ENCODE measurements at regions not wholly inside any gene's neighbourhood (a gene's known extent, or its start where the extent isn't known, plus 50 kb on each side); places are given as distances from the start of the nearest gene placed in this dataset.
A peak's percentile ranks its signal among the peaks of the same experiment; 100 is the strongest.

DNA sequence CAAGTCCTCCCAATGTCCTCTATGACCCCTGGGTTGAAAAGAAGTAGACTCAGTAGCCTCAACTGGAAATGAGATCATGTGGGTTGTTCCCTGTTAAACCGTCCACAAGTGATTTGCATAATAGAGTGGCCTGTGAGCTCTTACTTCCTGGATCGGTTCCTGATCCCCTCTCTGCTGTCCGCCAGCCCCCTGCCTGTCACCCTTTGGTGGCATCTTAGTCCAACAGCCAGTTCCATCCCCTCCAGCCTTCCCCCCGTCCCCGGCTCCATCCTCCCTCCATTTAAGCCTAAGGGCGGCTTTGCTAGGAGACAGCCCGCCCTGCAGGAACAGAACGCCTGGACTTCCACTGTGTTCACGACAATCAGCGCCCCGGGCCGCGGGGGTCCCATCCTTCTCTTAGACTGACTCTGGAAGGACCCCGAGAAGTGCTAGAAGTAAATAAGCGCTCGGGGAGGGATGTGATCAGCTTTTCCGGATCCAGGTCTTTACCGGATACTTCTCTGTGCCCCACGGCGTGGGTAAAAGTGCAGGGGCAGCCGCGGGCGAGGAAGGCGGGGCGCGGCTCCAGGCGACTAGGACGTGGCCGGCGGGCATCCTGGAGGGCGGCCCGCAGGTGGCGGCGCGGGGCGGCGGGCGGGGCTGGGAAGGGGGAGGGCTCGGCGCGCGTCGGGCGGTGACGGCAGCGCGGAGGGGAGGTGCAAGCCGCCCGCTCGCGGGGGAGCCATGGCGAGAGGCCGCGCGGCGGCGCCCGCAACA lies 51.2 kb upstream of the ULK4 start:
- Histone ChIP-seq H3K9ac (ENCODE audit: extremely low read depth, insufficient read length, low read length) (no peak overlapping the region), H2BK15ac (ENCODE audit: low read depth, low read length) (no peak overlapping the region; the same call in 1 of the 2 replicates), H4K5ac (ENCODE audit: insufficient read length, low read depth, low read length) (no peak overlapping the region), H2AFZ (ENCODE audit: low read length) (peak overlapping the region; percentile 60), H2BK5ac (ENCODE audit: insufficient read length, low read length) (no peak overlapping the region), H4K91ac (ENCODE audit: insufficient read length, low read depth, low read length) (no peak overlapping the region), H3K27ac (ENCODE audit: insufficient read length, low read depth, low read length) (no peak overlapping the region), H4K8ac (replicated peaks; ENCODE audit: insufficient read length, low read depth, low read length) (no peak overlapping the region), H4K20me1 (ENCODE audit: control insufficient read depth, insufficient read depth, insufficient read length) (no peaks in the 10 kb centered on the region), H3K79me2 (ENCODE audit: insufficient read depth, low read length) (peaks cover 3% of the 10 kb centered on the region; the same call in 1 of the 2 replicates), H2BK120ac (ENCODE audit: low read depth, low read length, poor library complexity, severe bottlenecking) (no peak overlapping the region), H2BK20ac (ENCODE audit: low read depth, low read length, poor library complexity, severe bottlenecking) (no peak overlapping the region), H3K23ac (ENCODE audit: insufficient read length, low read depth, low read length) (no peak overlapping the region), H3T11ph (ENCODE audit: low read length) (no peak overlapping the region), H2AK5ac (ENCODE audit: insufficient read length, low read length) (no peak overlapping the region), H3K56ac (ENCODE audit: insufficient read length, low read depth, low read length) (no peak overlapping the region), H3K4me1 (ENCODE audit: insufficient read depth, low read length) (peaks cover 4% of the 10 kb centered on the region; the same call in 1 of the 2 replicates), H3K18ac (ENCODE audit: insufficient read length, low read depth, low read length) (peak overlapping the region; percentile 24), H3K4ac (ENCODE audit: low read depth, low read length) (no peak overlapping the region), H3K23me2 (ENCODE audit: insufficient read length, low read depth, low read length, poor library complexity, severe bottlenecking) (peaks cover 15% of the 10 kb centered on the region), H3K14ac (ENCODE audit: insufficient read depth, low read length) (peak overlapping the region; percentile 67; the same call in 1 of the 2 replicates), H3K9me3 (ENCODE audit: control insufficient read depth, low read depth, low read length) (no peaks in the 10 kb centered on the region), H3K27me3 (ENCODE audit: insufficient read depth, low read length) (no peaks in the 10 kb centered on the region), H2BK12ac (ENCODE audit: insufficient read length, low read depth, low read length) (no peak overlapping the region), H3K79me1 (ENCODE audit: insufficient read depth, low read depth, low read length, poor library complexity, severe bottlenecking) (peaks cover 9% of the 10 kb centered on the region), H3K4me2 (ENCODE audit: insufficient read depth, insufficient read length, low read length) (peak overlapping the region; percentile 58)
- Mint-ChIP-seq H3K36me3 (ENCODE audit: insufficient read depth in 1 of 3, low read depth in 3 of 3) (no peaks in the 10 kb centered on the region; a peak in 1 of 7 replicates), H3K27me3 (ENCODE audit: low read depth) (peaks cover 4% of the 10 kb centered on the region), H3K9me3 (no peaks in the 10 kb centered on the region; a peak in 1 of 5 replicates), H3K4me3 (peak overlapping the region; percentile 87 to 93), H3K27ac (peak overlapping the region in 2 of 3 experiments; percentile 51 to 84; a peak in 4 of 7 replicates), H3K4me1 (peaks cover 19 to 22% of the 10 kb centered on the region in 2 experiments)
- peak; percentile 80 for DNase-seq
- no CpG with 5 or more reads among the region's 58 CpGs for WGBS (ENCODE audit: extremely low coverage, insufficient read length, low lambda C conversion rate)
- TF ChIP-seq, protein P1, sequence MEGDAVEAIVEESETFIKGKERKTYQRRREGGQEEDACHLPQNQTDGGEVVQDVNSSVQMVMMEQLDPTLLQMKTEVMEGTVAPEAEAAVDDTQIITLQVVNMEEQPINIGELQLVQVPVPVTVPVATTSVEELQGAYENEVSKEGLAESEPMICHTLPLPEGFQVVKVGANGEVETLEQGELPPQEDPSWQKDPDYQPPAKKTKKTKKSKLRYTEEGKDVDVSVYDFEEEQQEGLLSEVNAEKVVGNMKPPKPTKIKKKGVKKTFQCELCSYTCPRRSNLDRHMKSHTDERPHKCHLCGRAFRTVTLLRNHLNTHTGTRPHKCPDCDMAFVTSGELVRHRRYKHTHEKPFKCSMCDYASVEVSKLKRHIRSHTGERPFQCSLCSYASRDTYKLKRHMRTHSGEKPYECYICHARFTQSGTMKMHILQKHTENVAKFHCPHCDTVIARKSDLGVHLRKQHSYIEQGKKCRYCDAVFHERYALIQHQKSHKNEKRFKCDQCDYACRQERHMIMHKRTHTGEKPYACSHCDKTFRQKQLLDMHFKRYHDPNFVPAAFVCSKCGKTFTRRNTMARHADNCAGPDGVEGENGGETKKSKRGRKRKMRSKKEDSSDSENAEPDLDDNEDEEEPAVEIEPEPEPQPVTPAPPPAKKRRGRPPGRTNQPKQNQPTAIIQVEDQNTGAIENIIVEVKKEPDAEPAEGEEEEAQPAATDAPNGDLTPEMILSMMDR (conservative IDR thresholded peaks at IDR 0.05), result no peak
